Ecto neural progenitor cell (in vitro differentiated cells): ENCODE measurements at regions not wholly inside any gene's neighbourhood (a gene's known extent, or its start where the extent isn't known, plus 50 kb on each side); places are given as distances from the start of the nearest gene placed in this dataset.
A peak's percentile ranks its signal among the peaks of the same experiment; 100 is the strongest.
"Not testable (repeated sequence)": the region's sequence is repeated elsewhere in the genome, so short reads cannot be mapped to it uniquely, and the experiment has no call there.

Source experiments
- DNase-seq: peaks from one replicate; pipeline ENCODE4 v3.0.0-alpha.2; 2018; ENCODE audit warnings: low spot score

GRCh38 chr13:80082396-80083080 is 258.4 kb downstream of the SPRY2 start:
- no peak for DNase-seq

GRCh38 chr13:80074811-80075210 is 266.1 kb downstream of the SPRY2 start:
- no peak for DNase-seq

- no peak for DNase-seq
Measured at GRCh38 chr13:80074143-80074752, 266.7 kb downstream of the SPRY2 start.

GRCh38 chr13:80072231-80072630 is 268.7 kb downstream of the SPRY2 start:
- DNase-seq = no peak

- DNase-seq = no peak
Measured at GRCh38 chr13:80070024-80070703, 270.8 kb downstream of the SPRY2 start.

- no peak for DNase-seq
Measured at GRCh38 chr13:80069374-80069773, 271.6 kb downstream of the SPRY2 start.

- DNase-seq = no peak
Measured at GRCh38 chr13:80065996-80066395, 274.9 kb downstream of the SPRY2 start.

GRCh38 chr13:80062416-80062815 is 278.5 kb downstream of the SPRY2 start:
- not testable (repeated sequence) for DNase-seq

- no peak for DNase-seq
Measured at GRCh38 chr13:80059789-80060188, 281.1 kb downstream of the SPRY2 start.

- no peak for DNase-seq
Measured at GRCh38 chr13:80058626-80059025, 282.3 kb downstream of the SPRY2 start.

- DNase-seq = no peak
Measured at GRCh38 chr13:80055847-80056246, 285.1 kb downstream of the SPRY2 start.

GRCh38 chr13:80054806-80055205 is 286.1 kb downstream of the SPRY2 start:
- no peak for DNase-seq

GRCh38 chr13:80052286-80052685 is 288.6 kb downstream of the SPRY2 start:
- no peak for DNase-seq

- DNase-seq = no peak
Measured at GRCh38 chr13:80050252-80050651, 290.7 kb downstream of the SPRY2 start.

GRCh38 chr13:80048802-80049201 is 292.1 kb downstream of the SPRY2 start:
- DNase-seq = peak; percentile 52

GRCh38 chr13:80048030-80048429 is 292.9 kb downstream of the SPRY2 start:
- DNase-seq = no peak

GRCh38 chr13:80047406-80047805 is 293.5 kb downstream of the SPRY2 start:
- no peak for DNase-seq

- DNase-seq = no peak
Measured at GRCh38 chr13:80040981-80041317, 300.0 kb downstream of the SPRY2 start.

- DNase-seq = no peak
Measured at GRCh38 chr13:80040196-80040980, 300.5 kb downstream of the SPRY2 start.

GRCh38 chr13:80039000-80039399 is 301.9 kb downstream of the SPRY2 start:
- no peak for DNase-seq

GRCh38 chr13:80038371-80038770 is 302.6 kb downstream of the SPRY2 start:
- DNase-seq = no peak

- no peak for DNase-seq
Measured at GRCh38 chr13:80037505-80037888, 303.4 kb downstream of the SPRY2 start.
